Neural cell (in vitro differentiated cells): ENCODE measurements at regions not wholly inside any gene's neighbourhood (a gene's known extent, or its start where the extent isn't known, plus 50 kb on each side); places are given as distances from the start of the nearest gene placed in this dataset.

Source experiments
- H2AFZ ChIP-seq: fragments of 200-600, 300-800 bp; sonication (generic), shearing (Covaris generic); 2 replicates; pipeline ENCODE4 v1.6.0; 2014; ENCODE audit warnings: low read depth, mild to moderate bottlenecking, antibody characterized with exemption, low read length, moderate library complexity
- H3F3A ChIP-seq: fragments of 200-600 bp; shearing (Covaris generic); 2 replicates; pipeline ENCODE4 v1.6.1; 2016; ENCODE audit warnings: mild to moderate bottlenecking, moderate library complexity, mixed read lengths, antibody characterized with exemption, low read length; ENCODE audit not compliant: insufficient read depth, poor library complexity, severe bottlenecking
- H3K27ac ChIP-seq: fragments of 200-600, 300-800 bp; sonication (generic), shearing (Covaris generic); 2 replicates; pipeline ENCODE4 v1.5.1; 2014; ENCODE audit warnings: mild to moderate bottlenecking, low read length, moderate library complexity
- H3K27me3 ChIP-seq: fragments of 300-800, 200-600 bp; sonication (generic), shearing (Covaris generic); 2 replicates; pipeline ENCODE4 v1.6.0; 2014; ENCODE audit warnings: mild to moderate bottlenecking, low read depth, low read length, moderate library complexity; ENCODE audit not compliant: insufficient read depth
- H3K36me3 ChIP-seq: fragments of 300-800, 200-600 bp; sonication (generic), shearing (Covaris generic); 2 replicates; pipeline ENCODE4 v1.5.1; 2014; ENCODE audit warnings: mild to moderate bottlenecking, antibody characterized with exemption, low read length, moderate library complexity; ENCODE audit not compliant: insufficient read depth
- H3K4me2 ChIP-seq: fragments of 300-800, 200-600 bp; sonication (generic), shearing (Covaris generic); 2 replicates; pipeline ENCODE4 v1.6.0; 2014; ENCODE audit warnings: mild to moderate bottlenecking, low read length
- H3K4me3 ChIP-seq: fragments of 300-800, 200-600 bp; sonication (generic), shearing (Covaris generic); 2 replicates; pipeline ENCODE4 v1.5.1; 2014; ENCODE audit warnings: mild to moderate bottlenecking, low read length, moderate library complexity
- H3K79me2 ChIP-seq: fragments of 200-600 bp; shearing (Covaris generic); replicated peaks from 2 replicates; pipeline ENCODE4 v1.6.0; 2014; ENCODE audit warnings: mild to moderate bottlenecking, low read length, moderate library complexity; ENCODE audit not compliant: insufficient read depth
- H3K9ac ChIP-seq: fragments of 300-800, 200-600 bp; sonication (generic), shearing (Covaris generic); 2 replicates; pipeline ENCODE4 v1.6.1; 2016; ENCODE audit warnings: mild to moderate bottlenecking, low read length, mixed read lengths
- H3K9me2 ChIP-seq: fragments of 200-600 bp; shearing (Covaris generic); 2 replicates; pipeline ENCODE4 v1.6.1; 2016; ENCODE audit warnings: mild to moderate bottlenecking, low read length, mixed read lengths; ENCODE audit not compliant: insufficient read depth
- H3K9me3 ChIP-seq: fragments of 200-600, 300-800 bp; sonication (generic), shearing (Covaris generic); 2 replicates; pipeline ENCODE4 v1.6.1; 2016; ENCODE audit warnings: mild to moderate bottlenecking, mixed run types, low read length, moderate library complexity, mixed read lengths
- H4K20me1 ChIP-seq: fragments of 200-600 bp; shearing (Covaris generic); 2 replicates; pipeline ENCODE4 v1.6.1; 2016; ENCODE audit warnings: mild to moderate bottlenecking, mixed run types; ENCODE audit not compliant: insufficient read depth
- EP300 ChIP-seq: fragments of 450-650 bp; conservative IDR thresholded peaks from 2 replicates; pipeline ENCODE4 v1.6.1; 2014; ENCODE audit warnings: antibody characterized with exemption, mild to moderate bottlenecking, moderate library complexity; ENCODE audit not compliant: poor library complexity, severe bottlenecking
- EZH2 ChIP-seq: fragments of 200-600, 300-800 bp; shearing (Covaris generic), sonication (generic); IDR thresholded peaks from 2 replicates; pipeline ENCODE4 v1.6.1; 2014; ENCODE audit warnings: antibody characterized with exemption, low read length, borderline replicate concordance, mild to moderate bottlenecking; ENCODE audit not compliant: insufficient read depth, poor library complexity, severe bottlenecking
- MXI1 ChIP-seq: fragments of 450-650 bp; conservative IDR thresholded peaks from 2 replicates; pipeline ENCODE4 v1.6.1; 2014; ENCODE audit warnings: antibody characterized with exemption, mild to moderate bottlenecking; ENCODE audit not compliant: poor library complexity, severe bottlenecking
- POLR2AphosphoS5 ChIP-seq: IDR thresholded peaks from 2 replicates; pipeline ENCODE4 v1.6.1; 2012
- RAD21 ChIP-seq: fragments of 450-650 bp; conservative IDR thresholded peaks from 2 replicates; pipeline ENCODE4 v1.6.1; 2014; ENCODE audit warnings: antibody characterized with exemption, mild to moderate bottlenecking, moderate library complexity
- SMC3 ChIP-seq: fragments of 450-650 bp; conservative IDR thresholded peaks from 2 replicates; pipeline ENCODE4 v1.6.1; 2014; ENCODE audit warnings: antibody characterized with exemption, mild to moderate bottlenecking, moderate library complexity; ENCODE audit not compliant: poor library complexity
- TAF1 ChIP-seq: IDR thresholded peaks from 2 replicates; pipeline ENCODE4 v1.6.1; 2012; ENCODE audit warnings: low read depth
- TF ChIP-seq, protein P1 (sequence below): IDR thresholded peaks from 2 replicates; pipeline ENCODE4 v1.6.1; 2012; ENCODE audit warnings: borderline replicate concordance
- TF ChIP-seq, protein P2 (sequence below): fragments of 450-650 bp; IDR thresholded peaks from 2 replicates; pipeline ENCODE4 v1.5.1; 2014; ENCODE audit warnings: antibody characterized with exemption, mild to moderate bottlenecking, moderate library complexity; ENCODE audit not compliant: poor library complexity, severe bottlenecking

DNA sequence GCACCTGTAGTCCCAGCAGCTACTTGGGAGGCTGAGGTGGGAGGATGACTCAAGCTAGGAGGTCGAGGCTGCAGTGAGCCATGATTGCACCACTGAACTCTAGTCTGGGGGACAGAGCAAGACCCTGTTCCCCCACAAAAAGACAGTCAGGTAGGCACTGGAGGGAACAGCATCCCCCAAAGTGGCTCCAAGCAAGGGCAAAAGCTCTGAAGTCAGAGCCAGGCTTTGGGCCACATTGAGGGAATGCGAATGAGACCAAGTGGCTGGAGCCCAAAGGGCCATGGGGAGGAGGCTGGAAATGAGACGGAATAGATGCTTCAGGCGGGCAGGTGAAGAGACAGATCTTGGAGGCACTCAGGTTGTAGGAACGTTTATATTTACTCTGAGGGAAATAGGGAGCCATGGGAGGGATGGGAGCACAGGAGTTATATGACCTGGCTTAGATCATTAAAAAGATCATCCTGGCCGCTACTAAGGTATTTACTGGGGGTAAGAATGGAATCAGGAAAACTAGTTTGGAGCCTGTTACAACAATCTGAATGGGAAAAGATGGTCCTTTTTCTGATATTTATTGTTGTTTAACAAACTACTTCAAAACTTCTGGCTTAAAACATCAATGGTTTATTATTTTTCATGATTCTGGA is 229.6 kb upstream of the ZNF217 start:
- Histone ChIP-seq H3K4me2 (no peak overlapping the region), H3K4me3 (no peak overlapping the region), H4K20me1 (no peaks in the 10 kb centered on the region), H3K9me2 (no peaks in the 10 kb centered on the region), H3K36me3 (no peaks in the 10 kb centered on the region), H3F3A (no peaks in the 10 kb centered on the region), H3K27ac (no peak overlapping the region), H3K27me3 (no peaks in the 10 kb centered on the region), H3K9ac (no peak overlapping the region), H3K79me2 (no peaks in the 10 kb centered on the region), H3K9me3 (no peaks in the 10 kb centered on the region), H2AFZ (no peak overlapping the region)
- TF ChIP-seq POLR2AphosphoS5 (no peak), MXI1 (no peak), EP300 (no peak), EZH2 (no peak), RAD21 (no peak), TAF1 (no peak), SMC3 (no peak)
- TF ChIP-seq, protein P1, sequence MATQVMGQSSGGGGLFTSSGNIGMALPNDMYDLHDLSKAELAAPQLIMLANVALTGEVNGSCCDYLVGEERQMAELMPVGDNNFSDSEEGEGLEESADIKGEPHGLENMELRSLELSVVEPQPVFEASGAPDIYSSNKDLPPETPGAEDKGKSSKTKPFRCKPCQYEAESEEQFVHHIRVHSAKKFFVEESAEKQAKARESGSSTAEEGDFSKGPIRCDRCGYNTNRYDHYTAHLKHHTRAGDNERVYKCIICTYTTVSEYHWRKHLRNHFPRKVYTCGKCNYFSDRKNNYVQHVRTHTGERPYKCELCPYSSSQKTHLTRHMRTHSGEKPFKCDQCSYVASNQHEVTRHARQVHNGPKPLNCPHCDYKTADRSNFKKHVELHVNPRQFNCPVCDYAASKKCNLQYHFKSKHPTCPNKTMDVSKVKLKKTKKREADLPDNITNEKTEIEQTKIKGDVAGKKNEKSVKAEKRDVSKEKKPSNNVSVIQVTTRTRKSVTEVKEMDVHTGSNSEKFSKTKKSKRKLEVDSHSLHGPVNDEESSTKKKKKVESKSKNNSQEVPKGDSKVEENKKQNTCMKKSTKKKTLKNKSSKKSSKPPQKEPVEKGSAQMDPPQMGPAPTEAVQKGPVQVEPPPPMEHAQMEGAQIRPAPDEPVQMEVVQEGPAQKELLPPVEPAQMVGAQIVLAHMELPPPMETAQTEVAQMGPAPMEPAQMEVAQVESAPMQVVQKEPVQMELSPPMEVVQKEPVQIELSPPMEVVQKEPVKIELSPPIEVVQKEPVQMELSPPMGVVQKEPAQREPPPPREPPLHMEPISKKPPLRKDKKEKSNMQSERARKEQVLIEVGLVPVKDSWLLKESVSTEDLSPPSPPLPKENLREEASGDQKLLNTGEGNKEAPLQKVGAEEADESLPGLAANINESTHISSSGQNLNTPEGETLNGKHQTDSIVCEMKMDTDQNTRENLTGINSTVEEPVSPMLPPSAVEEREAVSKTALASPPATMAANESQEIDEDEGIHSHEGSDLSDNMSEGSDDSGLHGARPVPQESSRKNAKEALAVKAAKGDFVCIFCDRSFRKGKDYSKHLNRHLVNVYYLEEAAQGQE = no peak
- TF ChIP-seq, protein P2, sequence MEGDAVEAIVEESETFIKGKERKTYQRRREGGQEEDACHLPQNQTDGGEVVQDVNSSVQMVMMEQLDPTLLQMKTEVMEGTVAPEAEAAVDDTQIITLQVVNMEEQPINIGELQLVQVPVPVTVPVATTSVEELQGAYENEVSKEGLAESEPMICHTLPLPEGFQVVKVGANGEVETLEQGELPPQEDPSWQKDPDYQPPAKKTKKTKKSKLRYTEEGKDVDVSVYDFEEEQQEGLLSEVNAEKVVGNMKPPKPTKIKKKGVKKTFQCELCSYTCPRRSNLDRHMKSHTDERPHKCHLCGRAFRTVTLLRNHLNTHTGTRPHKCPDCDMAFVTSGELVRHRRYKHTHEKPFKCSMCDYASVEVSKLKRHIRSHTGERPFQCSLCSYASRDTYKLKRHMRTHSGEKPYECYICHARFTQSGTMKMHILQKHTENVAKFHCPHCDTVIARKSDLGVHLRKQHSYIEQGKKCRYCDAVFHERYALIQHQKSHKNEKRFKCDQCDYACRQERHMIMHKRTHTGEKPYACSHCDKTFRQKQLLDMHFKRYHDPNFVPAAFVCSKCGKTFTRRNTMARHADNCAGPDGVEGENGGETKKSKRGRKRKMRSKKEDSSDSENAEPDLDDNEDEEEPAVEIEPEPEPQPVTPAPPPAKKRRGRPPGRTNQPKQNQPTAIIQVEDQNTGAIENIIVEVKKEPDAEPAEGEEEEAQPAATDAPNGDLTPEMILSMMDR = no peak

DNA sequence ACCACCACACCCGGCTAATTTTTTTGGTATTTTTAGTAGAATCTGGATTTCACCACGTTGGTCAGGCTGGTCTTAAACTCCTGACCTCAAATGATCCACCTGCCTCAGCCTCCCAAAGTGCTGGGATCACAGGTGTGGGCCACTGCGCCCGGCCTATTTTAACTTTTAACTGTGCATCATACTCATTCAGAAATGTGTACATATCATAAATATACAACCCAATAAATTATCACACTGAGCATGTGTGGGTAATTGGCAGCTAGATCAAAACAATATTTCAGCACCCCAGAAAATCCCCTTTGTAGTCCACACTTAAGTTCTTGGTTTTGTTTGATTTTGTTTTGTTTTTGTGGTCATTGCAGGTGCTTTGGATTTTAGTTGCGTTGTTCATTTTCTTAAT is 228.9 kb upstream of the ZNF217 start:
- Histone ChIP-seq H3K4me3 (no peak overlapping the region), H2AFZ (no peak overlapping the region), H3K9me3 (no peaks in the 10 kb centered on the region), H3K9me2 (no peaks in the 10 kb centered on the region), H3K79me2 (no peaks in the 10 kb centered on the region), H3K4me2 (no peak overlapping the region), H3K36me3 (no peaks in the 10 kb centered on the region), H3K9ac (no peak overlapping the region), H3F3A (no peaks in the 10 kb centered on the region), H3K27me3 (no peaks in the 10 kb centered on the region), H3K27ac (no peak overlapping the region), H4K20me1 (no peaks in the 10 kb centered on the region)
- no peak for TF ChIP-seq SMC3
- TF ChIP-seq, protein P1 = no peak
- TF ChIP-seq EZH2 = no peak
